ENCODE measurements at regions not wholly inside any gene's neighbourhood (a gene's known extent, or its start where the extent isn't known, plus 50 kb on each side); places are given as distances from the start of the nearest gene placed in this dataset.

GRCh38 chr5:28269978-28270377 is 1231.6 kb upstream of the CDH9 start:
- ATAC-seq (ENCODE audit: poor library complexity) (no peak), DNase-seq (no peak)
- no peak overlapping the region for H3K4me3 ChIP-seq (ENCODE audit: low read length)
- no peaks in the 10 kb centered on the region for H3K36me3 ChIP-seq (ENCODE audit: insufficient read depth, low read length)
- no peak overlapping the region for H3K27ac ChIP-seq (ENCODE audit: low read depth in 1 of 2, low read length in 2 of 2)
- no peaks in the 10 kb centered on the region for H3K4me1 ChIP-seq (ENCODE audit: insufficient read depth, low read length)
- no peak overlapping the region for H3K27ac Mint-ChIP-seq
- no peak overlapping the region for H3K4me3 Mint-ChIP-seq
- H3K9me3 Mint-ChIP-seq, result peaks cover 18% of the 10 kb centered on the region
- TF ChIP-seq CTCF (IDR thresholded peaks at IDR 0.05), result no peak
- intact Hi-C loops (cut with DNase I, micrococcal nuclease), result no loop called here
- H3K4me1 Mint-ChIP-seq (ENCODE audit: low read depth), result no peaks in the 10 kb centered on the region
- POLR2A ChIA-PET, result no interaction called here
- H3K36me3 Mint-ChIP-seq (ENCODE audit: low read depth), result no peaks in the 10 kb centered on the region
- CTCF ChIA-PET, result no interaction called here
- peaks cover 0 to 5% of the 10 kb centered on the region in 2 experiments for H3K9me3 ChIP-seq (ENCODE audit: control insufficient read depth in 1 of 2, insufficient read depth in 1 of 2, low read length in 2 of 2)
- H3K27me3 ChIP-seq (ENCODE audit: control insufficient read depth in 1 of 2, insufficient read depth in 2 of 2, low read length in 2 of 2), result no peaks in the 10 kb centered on the region
- H3K27me3 Mint-ChIP-seq, result no peaks in the 10 kb centered on the region

- Histone ChIP-seq H3K4me3 (ENCODE audit: low read length) (no peak overlapping the region), H3K9me3 (ENCODE audit: control insufficient read depth in 1 of 2, insufficient read depth in 1 of 2, low read length in 2 of 2) (peaks cover 0 to 5% of the 10 kb centered on the region in 2 experiments), H3K27ac (ENCODE audit: low read depth in 1 of 2, low read length in 2 of 2) (no peak overlapping the region), H3K27me3 (ENCODE audit: control insufficient read depth in 1 of 2, insufficient read depth in 2 of 2, low read length in 2 of 2) (no peaks in the 10 kb centered on the region), H3K36me3 (ENCODE audit: insufficient read depth, low read length) (no peaks in the 10 kb centered on the region), H3K4me1 (ENCODE audit: insufficient read depth, low read length) (no peaks in the 10 kb centered on the region)
- Mint-ChIP-seq H3K4me1 (ENCODE audit: low read depth) (no peaks in the 10 kb centered on the region), H3K27me3 (no peaks in the 10 kb centered on the region), H3K4me3 (no peak overlapping the region), H3K36me3 (ENCODE audit: low read depth) (no peaks in the 10 kb centered on the region), H3K9me3 (peaks cover 14% of the 10 kb centered on the region), H3K27ac (no peak overlapping the region)
- ATAC-seq (ENCODE audit: poor library complexity), result no peak
- ChIA-PET POLR2A (no interaction called here), CTCF (no interaction called here)
- intact Hi-C loops (cut with DNase I, micrococcal nuclease), result no loop called here
- no peak for DNase-seq
- no peak for TF ChIP-seq CTCF (IDR thresholded peaks at IDR 0.05)
These were observed 1227.5 kb upstream of the CDH9 start for GRCh38 chr5:28265877-28266276.

GRCh38 chr5:28254846-28255245 is 1216.5 kb upstream of the CDH9 start:
- Mint-ChIP-seq H3K4me1 (ENCODE audit: low read depth) (no peaks in the 10 kb centered on the region), H3K9me3 (peaks cover 18% of the 10 kb centered on the region), H3K27ac (no peak overlapping the region), H3K4me3 (no peak overlapping the region), H3K27me3 (no peaks in the 10 kb centered on the region), H3K36me3 (ENCODE audit: low read depth) (no peaks in the 10 kb centered on the region)
- H3K9me3 ChIP-seq (ENCODE audit: control insufficient read depth in 1 of 2, insufficient read depth in 1 of 2, low read length in 2 of 2), result peaks cover 0 to 8% of the 10 kb centered on the region in 2 experiments
- ATAC-seq (ENCODE audit: poor library complexity) (no peak), DNase-seq (no peak)
- POLR2A ChIA-PET, result no interaction called here
- H3K27me3 ChIP-seq (ENCODE audit: control insufficient read depth in 1 of 2, insufficient read depth in 2 of 2, low read length in 2 of 2), result no peaks in the 10 kb centered on the region
- CTCF ChIA-PET, result no interaction called here
- intact Hi-C loops (cut with DNase I, micrococcal nuclease), result no loop called here
- H3K36me3 ChIP-seq (ENCODE audit: insufficient read depth, low read length), result no peaks in the 10 kb centered on the region
- H3K27ac ChIP-seq (ENCODE audit: low read depth in 1 of 2, low read length in 2 of 2), result no peak overlapping the region
- H3K4me1 ChIP-seq (ENCODE audit: insufficient read depth, low read length), result no peaks in the 10 kb centered on the region
- no peak for TF ChIP-seq CTCF (IDR thresholded peaks at IDR 0.05)
- H3K4me3 ChIP-seq (ENCODE audit: low read length), result no peak overlapping the region

Measured in CD4-positive, alpha-beta T cell (primary cell).